H1 (cell line): ENCODE measurements at regions not wholly inside any gene's neighbourhood (a gene's known extent, or its start where the extent isn't known, plus 50 kb on each side); places are given as distances from the start of the nearest gene placed in this dataset.

Source experiments
- CTCF ChIA-PET: fragments of 300-600 bp; sonication (Branson Sonifier 250); formaldehyde crosslinking; loops from one replicate; lab custom pipeline; 2021; ENCODE audit not compliant: partially characterized antibody; lab: Charles Lee
- POLR2A ChIA-PET: fragments of 300-600 bp; sonication (Branson Sonifier 250); formaldehyde crosslinking; loops from one replicate; lab custom pipeline; 2021; ENCODE audit warnings: inconsistent platforms; ENCODE audit not compliant: partially characterized antibody; lab: Charles Lee
- DNase-seq, 2 experiments: peaks; one replicate each; pipeline versions ENCODE4 v3.0.0 to v3.0.0-alpha.2; 2010 to 2022; ENCODE audit warnings: low spot score in 2 of 2, low read depth in 1 of 2, mixed read lengths in 1 of 2
- FAIRE-seq: peaks from 2 replicates; lab custom pipeline; 2011; peaks lifted over from hg19 to GRCh38; lab: Jason Lieb, UNC
- H2AFZ ChIP-seq: 2 replicates; pipeline ENCODE4 v1.8.1; 2012; ENCODE audit warnings: low read length, inconsistent platforms
- H2AK5ac ChIP-seq: 2 replicates; pipeline ENCODE4 v1.6.1; 2013; ENCODE audit warnings: low read depth, low read length
- H2BK120ac ChIP-seq: replicated peaks from 2 replicates; pipeline ENCODE3; 2013; ENCODE audit warnings: low read depth, low read length, inconsistent platforms
- H2BK12ac ChIP-seq: 2 replicates; pipeline ENCODE4 v1.6.1; 2013; ENCODE audit warnings: low read depth, low read length
- H2BK15ac ChIP-seq: 2 replicates; pipeline ENCODE4 v1.6.1; 2013; ENCODE audit warnings: low read length
- H2BK20ac ChIP-seq: 2 replicates; pipeline ENCODE4 v1.6.1; 2013; ENCODE audit warnings: low read length
- H2BK5ac ChIP-seq: 2 replicates; pipeline ENCODE4 v1.6.1; 2013; ENCODE audit warnings: low read depth, low read length
- H3K14ac ChIP-seq: 2 replicates; pipeline ENCODE4 v1.6.1; 2013; ENCODE audit warnings: inconsistent platforms; ENCODE audit not compliant: insufficient read length
- H3K18ac ChIP-seq: 2 replicates; pipeline ENCODE4 v1.6.1; 2013; ENCODE audit warnings: low read length; ENCODE audit errors: extremely low read depth
- H3K23ac ChIP-seq: 2 replicates; pipeline ENCODE4 v1.6.1; 2013; ENCODE audit warnings: inconsistent platforms; ENCODE audit not compliant: insufficient read length
- H3K23me2 ChIP-seq: 2 replicates; pipeline ENCODE4 v1.6.1; 2013; ENCODE audit warnings: low read depth, low read length
- H3K27ac ChIP-seq: 2 replicates; pipeline ENCODE4 v1.6.1; 2011; ENCODE audit warnings: low read depth, low read length, inconsistent platforms
- H3K27me3 ChIP-seq, 4 experiments: replicated peaks in 1 of 4; 1 replicate in 1 of 4; 2 replicates in 3 of 4; pipeline versions ENCODE4 v1.6.1 to v1.8.1; 2011 to 2013; ENCODE audit warnings: low read length in 3 of 4, mild to moderate bottlenecking in 3 of 4, inconsistent platforms in 2 of 4, mixed read lengths in 2 of 4, moderate library complexity in 1 of 4; ENCODE audit not compliant: control insufficient read depth in 3 of 4, insufficient read depth in 3 of 4; ENCODE audit errors: extremely low read depth in 1 of 4
- H3K36me3 ChIP-seq, 4 experiments: 2 replicates each; pipeline versions ENCODE4 v1.6.1 to v1.8.1; 2011 to 2013; ENCODE audit warnings: mild to moderate bottlenecking in 4 of 4, low read length in 3 of 4, moderate library complexity in 2 of 4, control low read depth in 1 of 4, inconsistent platforms in 1 of 4; ENCODE audit not compliant: insufficient read depth in 4 of 4, control insufficient read depth in 2 of 4
- H3K4ac ChIP-seq: replicated peaks from 2 replicates; pipeline ENCODE3; 2013; ENCODE audit warnings: low read length, low read depth, mixed read lengths, inconsistent platforms; ENCODE audit not compliant: insufficient read length
- H3K4me1 ChIP-seq, 4 experiments: replicated peaks in 1 of 4; 1 replicate in 1 of 4; 2 replicates in 3 of 4; pipeline versions ENCODE4 v1.6.1 to v1.8.1; 2011 to 2013; ENCODE audit warnings: low read length in 3 of 4, inconsistent platforms in 2 of 4, mixed read lengths in 1 of 4; ENCODE audit not compliant: insufficient read depth in 4 of 4, control insufficient read depth in 3 of 4
- H3K4me2 ChIP-seq, 2 experiments: 2 replicates each; pipeline versions ENCODE4 v1.6.1 to v1.8.1; 2011 to 2013; ENCODE audit warnings: low read depth in 2 of 2, low read length in 2 of 2, control low read depth in 1 of 2, inconsistent platforms in 1 of 2, mild to moderate bottlenecking in 1 of 2; ENCODE audit not compliant: insufficient read depth in 1 of 2
- H3K4me3 ChIP-seq, 4 experiments: fragments of 200-600, 300-600 bp in 1 of 4; sonication (generic), shearing (Covaris generic), sonication (Bioruptor Twin) in 1 of 4; 2 replicates each; pipeline versions ENCODE4 v1.5.1 to v1.8.1; 2011 to 2016; ENCODE audit warnings: low read length in 4 of 4, low read depth in 3 of 4, control low read depth in 2 of 4, inconsistent platforms in 2 of 4, mild to moderate bottlenecking in 2 of 4, mixed read lengths in 1 of 4, moderate library complexity in 1 of 4; ENCODE audit not compliant: insufficient read depth in 2 of 4; ENCODE audit errors: extremely low read depth in 1 of 4
- H3K56ac ChIP-seq: replicated peaks from 2 replicates; pipeline ENCODE3; 2013; ENCODE audit warnings: low read depth, mild to moderate bottlenecking, mixed read lengths, low read length, inconsistent platforms; ENCODE audit not compliant: insufficient read length
- H3K79me1 ChIP-seq: 2 replicates; pipeline ENCODE4 v1.6.1; 2013; ENCODE audit warnings: low read depth, low read length, control low read depth
- H3K79me2 ChIP-seq, 2 experiments: 2 replicates each; pipeline versions ENCODE4 v1.6.1 to v1.8.1; 2012 to 2013; ENCODE audit warnings: low read length in 2 of 2, mild to moderate bottlenecking in 2 of 2, inconsistent platforms in 1 of 2; ENCODE audit not compliant: insufficient read depth in 2 of 2, control insufficient read depth in 1 of 2
- H3K9ac ChIP-seq, 4 experiments: replicated peaks in 1 of 4; 1 replicate in 1 of 4; 2 replicates in 3 of 4; pipeline versions ENCODE4 v1.6.1 to v1.8.1; 2011 to 2013; ENCODE audit warnings: low read depth in 3 of 4, low read length in 3 of 4, control low read depth in 2 of 4, mild to moderate bottlenecking in 2 of 4, moderate library complexity in 2 of 4, inconsistent platforms in 1 of 4; ENCODE audit errors: extremely low read depth in 1 of 4
- H3K9me3 ChIP-seq, 2 experiments: 2 replicates each; pipeline versions ENCODE4 v1.6.1 to v1.8.1; 2012 to 2013; ENCODE audit warnings: mild to moderate bottlenecking in 2 of 2, moderate library complexity in 2 of 2, control low read depth in 1 of 2, inconsistent platforms in 1 of 2, low read depth in 1 of 2, low read length in 1 of 2, mixed read lengths in 1 of 2; ENCODE audit not compliant: insufficient read depth in 2 of 2
- H4K20me1 ChIP-seq, 2 experiments: replicated peaks in 1 of 2; 2 replicates each; pipeline versions ENCODE3 to v1.8.1; 2011 to 2013; ENCODE audit warnings: inconsistent platforms in 2 of 2, low read length in 2 of 2, mild to moderate bottlenecking in 1 of 2; ENCODE audit not compliant: insufficient read depth in 2 of 2, control insufficient read depth in 1 of 2
- H4K5ac ChIP-seq: 2 replicates; pipeline ENCODE4 v1.6.1; 2013; ENCODE audit warnings: low read length, low read depth, mixed read lengths, inconsistent platforms; ENCODE audit not compliant: insufficient read length
- H4K8ac ChIP-seq: 2 replicates; pipeline ENCODE4 v1.8.0; 2013; ENCODE audit warnings: mild to moderate bottlenecking, moderate library complexity, low read length, inconsistent platforms; ENCODE audit not compliant: insufficient read depth; ENCODE audit errors: extremely low read depth
- H4K91ac ChIP-seq: replicated peaks from 2 replicates; pipeline ENCODE3; 2013; ENCODE audit warnings: low read length, mixed read lengths, inconsistent platforms; ENCODE audit not compliant: insufficient read length
- CEBPB ChIP-seq: IDR thresholded peaks from 2 replicates; pipeline ENCODE4 v1.6.1; 2012; ENCODE audit warnings: low read depth, low read length
- RFX5 ChIP-seq: IDR thresholded peaks from 2 replicates; pipeline ENCODE4 v1.6.1; 2011; ENCODE audit warnings: low read depth, low read length, improper control_type of control experiment, borderline replicate concordance
- TAF1 ChIP-seq: IDR thresholded peaks from 2 replicates; pipeline ENCODE4 v1.6.1; 2011; ENCODE audit warnings: mild to moderate bottlenecking, low read depth, low read length
- WGBS, 2 experiments: shearing (Covaris generic) in 1 of 2; methylation state at CpG; one replicate each; pipeline versions ENCODE4 v1.1.6 to v1.1.7; 2013 to 2015; ENCODE audit warnings: low lambda C conversion rate in 2 of 2, mixed read lengths in 2 of 2, inconsistent platforms in 1 of 2, low coverage in 1 of 2, missing lambda C conversion rate in 1 of 2; ENCODE audit not compliant: insufficient replicate concordance in 2 of 2, insufficient coverage in 1 of 2, insufficient read length in 1 of 2; ENCODE audit errors: extremely low coverage in 1 of 2, missing lambda C conversion rate in 1 of 2; 5-methylcytosine and 5-hydroxymethylcytosine counted together

GRCh38 chr2:11947956-11948355, 201.5 kb downstream of the LPIN1 start:
- H3K27ac ChIP-seq = no peak overlapping the region
- no peak overlapping the region for H4K91ac ChIP-seq
- H3K18ac ChIP-seq = no peak overlapping the region
- H3K23ac ChIP-seq = no peak overlapping the region
- no peak overlapping the region for H2BK5ac ChIP-seq
- H3K9me3 ChIP-seq = no peaks in the 10 kb centered on the region
- H4K8ac ChIP-seq = no peak overlapping the region
- H3K4me2 ChIP-seq = no peak overlapping the region
- CTCF ChIA-PET = no interaction called here
- no peak overlapping the region for H3K4me3 ChIP-seq
- H2BK20ac ChIP-seq = no peak overlapping the region
- H2BK12ac ChIP-seq = no peak overlapping the region
- FAIRE-seq (no peak), DNase-seq (no peak)
- no peak overlapping the region for H2BK15ac ChIP-seq
- H3K14ac ChIP-seq = no peak overlapping the region
- no peak overlapping the region for H2BK120ac ChIP-seq
- H3K27me3 ChIP-seq = no peaks in the 10 kb centered on the region
- no peak overlapping the region for H2AFZ ChIP-seq
- no peak overlapping the region for H4K5ac ChIP-seq
- H3K23me2 ChIP-seq = no peaks in the 10 kb centered on the region
- H4K20me1 ChIP-seq = no peaks in the 10 kb centered on the region
- H3K4me1 ChIP-seq = no peaks in the 10 kb centered on the region
- no peaks in the 10 kb centered on the region for H3K79me1 ChIP-seq
- WGBS, 2 experiments = no CpG with 5 or more reads among the region's 4 CpGs
- no peak overlapping the region for H2AK5ac ChIP-seq
- H3K79me2 ChIP-seq = no peaks in the 10 kb centered on the region
- POLR2A ChIA-PET = no interaction called here
- H3K36me3 ChIP-seq = no peaks in the 10 kb centered on the region
- H3K56ac ChIP-seq = no peak overlapping the region
- H3K9ac ChIP-seq = no peak overlapping the region
- no peak overlapping the region for H3K4ac ChIP-seq
- no peak for TF ChIP-seq CEBPB
- TF ChIP-seq TAF1 = no peak
- no peak for TF ChIP-seq RFX5
